ENCODE measurements at regions not wholly inside any gene's neighbourhood (a gene's known extent, or its start where the extent isn't known, plus 50 kb on each side); places are given as distances from the start of the nearest gene placed in this dataset. TPM values are rescaled to one million over a fixed set of nuclear protein-coding genes. Genes with fewer than 3 reads are reported as not detected.

Small RNA genes in the stretch of these regions (small RNA-seq; reads per million reads assigned to genes)
- not detected for gene MIR548M

Measured in frontal cortex (tissue), 1 donor.